NOMO-1 (cell line): ENCODE measurements at regions not wholly inside any gene's neighbourhood (a gene's known extent, or its start where the extent isn't known, plus 50 kb on each side); places are given as distances from the start of the nearest gene placed in this dataset.

Experiments
- DNase-seq, 2 experiments: peaks; one replicate each; lab custom pipeline; 2025; ENCODE audit not compliant: unreplicated experiment in 2 of 2; lab: John Stamatoyannopoulos, UW

- DNase-seq = peak in 1 of 2 experiments; percentile 17
These were observed 319.2 kb downstream of the GADD45G start for GRCh38 chr9:89923961-89924504.

GRCh38 chr9:89924611-89925010 is 319.8 kb downstream of the GADD45G start:
- no peak for DNase-seq

GRCh38 chr9:89926167-89926566 is 321.4 kb downstream of the GADD45G start:
- DNase-seq = no peak

GRCh38 chr9:89926691-89927220 is 321.9 kb downstream of the GADD45G start:
- DNase-seq = no peak

- no peak for DNase-seq
These were observed 323.3 kb downstream of the GADD45G start for GRCh38 chr9:89928106-89928505.

- DNase-seq = no peak
These were observed 323.9 kb downstream of the GADD45G start for GRCh38 chr9:89928521-89929275.

- no peak for DNase-seq
These were observed 324.5 kb downstream of the GADD45G start for GRCh38 chr9:89929315-89929672.

- no peak for DNase-seq
These were observed 325.1 kb downstream of the GADD45G start for GRCh38 chr9:89929673-89930480.

GRCh38 chr9:89933578-89933977 is 328.8 kb downstream of the GADD45G start:
- no peak for DNase-seq

- no peak for DNase-seq
These were observed 330.3 kb downstream of the GADD45G start for GRCh38 chr9:89935115-89935514.

- no peak for DNase-seq
These were observed 331.0 kb downstream of the GADD45G start for GRCh38 chr9:89935801-89936200.

GRCh38 chr9:89937051-89937450 is 332.2 kb downstream of the GADD45G start:
- no peak for DNase-seq

- no peak for DNase-seq
These were observed 334.4 kb downstream of the GADD45G start for GRCh38 chr9:89939181-89939580.

GRCh38 chr9:89939626-89940292 is 334.9 kb downstream of the GADD45G start:
- no peak for DNase-seq

GRCh38 chr9:89940625-89941024 is 335.8 kb downstream of the GADD45G start:
- DNase-seq = no peak

GRCh38 chr9:89941875-89942274 is 337.1 kb downstream of the GADD45G start:
- DNase-seq = no peak

- no peak for DNase-seq
These were observed 337.8 kb downstream of the GADD45G start for GRCh38 chr9:89942643-89943042.

- DNase-seq = no peak
These were observed 338.5 kb downstream of the GADD45G start for GRCh38 chr9:89943309-89943708.

GRCh38 chr9:89943728-89944127 is 338.9 kb downstream of the GADD45G start:
- DNase-seq = no peak

- no peak for DNase-seq
These were observed 340.3 kb downstream of the GADD45G start for GRCh38 chr9:89945133-89945532.

- no peak for DNase-seq
These were observed 341.9 kb downstream of the GADD45G start for GRCh38 chr9:89946741-89947140.
